Colonic mucosa (tissue), 4 donors: ENCODE measurements at regions not wholly inside any gene's neighbourhood (a gene's known extent, or its start where the extent isn't known, plus 50 kb on each side); places are given as distances from the start of the nearest gene placed in this dataset.

ENCODE experiments used
- DNase-seq: peaks from one replicate; pipeline ENCODE4 v3.0.0-alpha.2; 2020
- H3K27ac ChIP-seq: fragments of 200-600 bp; one replicate; pipeline ENCODE4 v1.8.0; 2021
- H3K27me3 ChIP-seq: fragments of 200-600 bp; one replicate; pipeline ENCODE4 v1.8.0; 2021
- H3K36me3 ChIP-seq: fragments of 200-600 bp; one replicate; pipeline ENCODE4 v1.8.0; 2021
- H3K4me1 ChIP-seq: fragments of 200-600 bp; one replicate; pipeline ENCODE4 v1.8.0; 2021; ENCODE audit warnings: mild to moderate bottlenecking
- H3K4me3 ChIP-seq: fragments of 200-600 bp; one replicate; pipeline ENCODE4 v1.8.0; 2021
- H3K9ac ChIP-seq, 2 donors: one replicate each; pipeline ENCODE4 v1.7.0; 2013; ENCODE audit warnings: control low read depth in 2 of 2, low read depth in 2 of 2, low read length in 2 of 2
- H3K9me3 ChIP-seq: fragments of 200-600 bp; one replicate; pipeline ENCODE4 v1.8.0; 2021
- intact Hi-C: fragments of 100-400 bp; cut with DNase I; formaldehyde crosslinking; loops from one replicate; pipeline ENCODE4 v1.14.1; 2022
- TF ChIP-seq, protein P1 (sequence below): fragments of 200-600 bp; IDR thresholded peaks from one replicate; pipeline ENCODE4 v1.8.0; 2022; ENCODE audit warnings: antibody characterized with exemption, mild to moderate bottlenecking
- donor health status: healthy.
- donor health status: DM: no; HTN: no; CAD: no.
- donor health status: DM: no; HTN: no; CAD: no.

DNA sequence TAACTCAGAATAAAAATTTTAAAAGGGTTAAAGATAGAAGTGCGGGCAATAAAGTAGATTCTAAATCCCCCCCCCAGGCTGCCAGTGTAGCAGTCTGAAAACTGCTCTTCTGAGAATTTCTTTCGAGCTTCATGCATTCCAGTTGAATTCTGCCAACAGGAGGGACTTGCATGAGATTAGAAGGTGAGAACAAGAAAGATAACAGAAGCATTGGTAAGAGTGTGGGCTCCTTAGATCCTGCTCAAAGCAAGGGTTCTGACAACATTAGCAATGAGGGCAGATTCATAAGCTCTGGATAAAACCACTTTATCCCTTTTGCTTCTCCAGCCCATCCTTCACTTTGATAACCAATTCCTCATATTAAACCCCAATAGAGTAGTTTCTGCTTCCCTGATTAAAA, 235.9 kb upstream of the CDH6 start:
- TF ChIP-seq, protein P1, sequence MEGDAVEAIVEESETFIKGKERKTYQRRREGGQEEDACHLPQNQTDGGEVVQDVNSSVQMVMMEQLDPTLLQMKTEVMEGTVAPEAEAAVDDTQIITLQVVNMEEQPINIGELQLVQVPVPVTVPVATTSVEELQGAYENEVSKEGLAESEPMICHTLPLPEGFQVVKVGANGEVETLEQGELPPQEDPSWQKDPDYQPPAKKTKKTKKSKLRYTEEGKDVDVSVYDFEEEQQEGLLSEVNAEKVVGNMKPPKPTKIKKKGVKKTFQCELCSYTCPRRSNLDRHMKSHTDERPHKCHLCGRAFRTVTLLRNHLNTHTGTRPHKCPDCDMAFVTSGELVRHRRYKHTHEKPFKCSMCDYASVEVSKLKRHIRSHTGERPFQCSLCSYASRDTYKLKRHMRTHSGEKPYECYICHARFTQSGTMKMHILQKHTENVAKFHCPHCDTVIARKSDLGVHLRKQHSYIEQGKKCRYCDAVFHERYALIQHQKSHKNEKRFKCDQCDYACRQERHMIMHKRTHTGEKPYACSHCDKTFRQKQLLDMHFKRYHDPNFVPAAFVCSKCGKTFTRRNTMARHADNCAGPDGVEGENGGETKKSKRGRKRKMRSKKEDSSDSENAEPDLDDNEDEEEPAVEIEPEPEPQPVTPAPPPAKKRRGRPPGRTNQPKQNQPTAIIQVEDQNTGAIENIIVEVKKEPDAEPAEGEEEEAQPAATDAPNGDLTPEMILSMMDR = no peak
- Histone ChIP-seq H3K9me3 (no peaks in the 10 kb centered on the region), H3K36me3 (no peaks in the 10 kb centered on the region), H3K27me3 (no peaks in the 10 kb centered on the region), H3K4me3 (no peak overlapping the region), H3K4me1 (no peaks in the 10 kb centered on the region), H3K9ac (no peak overlapping the region), H3K27ac (no peak overlapping the region)
- DNase-seq = no peak
- intact Hi-C loops = no loop called here

DNA sequence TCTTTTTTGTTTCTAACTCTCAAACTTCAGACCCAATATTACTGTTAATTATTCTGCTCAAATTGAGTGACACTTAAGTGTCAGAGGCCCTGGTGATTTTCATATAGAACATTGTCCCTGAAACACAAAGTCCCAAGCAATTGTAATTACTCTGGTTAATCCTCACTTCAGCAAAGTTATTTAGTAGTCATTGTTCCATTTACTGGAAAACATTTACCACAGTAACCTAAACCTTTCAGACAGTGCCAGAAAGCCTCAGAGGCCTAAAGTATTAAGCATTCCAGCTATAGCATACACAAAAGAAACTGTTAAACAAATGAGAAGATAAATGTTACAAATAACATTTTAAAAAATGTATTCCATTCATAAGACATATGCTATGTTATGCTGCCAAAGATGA, 237.2 kb upstream of the CDH6 start:
- H3K27ac ChIP-seq = no peak overlapping the region
- H3K9ac ChIP-seq = no peak overlapping the region
- TF ChIP-seq, protein P1 = no peak
- no peaks in the 10 kb centered on the region for H3K27me3 ChIP-seq
- H3K36me3 ChIP-seq = no peaks in the 10 kb centered on the region
- no peaks in the 10 kb centered on the region for H3K4me1 ChIP-seq
- DNase-seq = no peak
- no peaks in the 10 kb centered on the region for H3K9me3 ChIP-seq
- intact Hi-C loops = no loop called here
- H3K4me3 ChIP-seq = no peak overlapping the region

- no peak overlapping the region for H3K27ac ChIP-seq
- H3K36me3 ChIP-seq = no peaks in the 10 kb centered on the region
- no peaks in the 10 kb centered on the region for H3K27me3 ChIP-seq
- H3K9me3 ChIP-seq = no peaks in the 10 kb centered on the region
- H3K4me3 ChIP-seq = no peak overlapping the region
- TF ChIP-seq, protein P1 = no peak
- no peak overlapping the region for H3K9ac ChIP-seq
- no peak for DNase-seq
- H3K4me1 ChIP-seq = no peaks in the 10 kb centered on the region
- intact Hi-C loops = no loop called here
Measured at GRCh38 chr5:30937070-30937469, 256.4 kb upstream of the CDH6 start.

DNA sequence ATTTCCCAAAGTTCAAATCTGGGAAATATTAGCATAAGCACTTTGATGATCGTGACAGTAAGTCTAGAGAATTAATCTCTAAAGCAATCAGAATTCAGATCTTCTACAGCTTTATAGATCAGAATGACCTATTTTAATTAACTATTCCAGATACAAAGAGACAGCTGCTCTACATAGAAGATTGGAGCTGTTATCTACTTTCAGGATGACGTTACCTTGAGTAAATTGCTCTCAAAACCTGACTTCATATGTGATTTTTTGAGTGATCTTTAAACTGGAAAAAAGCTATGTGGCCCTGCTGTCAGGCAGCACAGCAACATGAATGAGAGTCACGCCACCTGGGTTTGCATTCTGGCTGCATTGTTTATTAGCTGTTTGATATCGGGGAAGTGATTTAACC, 259.9 kb upstream of the CDH6 start:
- no peak overlapping the region for H3K27ac ChIP-seq
- no peaks in the 10 kb centered on the region for H3K36me3 ChIP-seq
- no peaks in the 10 kb centered on the region for H3K9me3 ChIP-seq
- H3K27me3 ChIP-seq = no peaks in the 10 kb centered on the region
- no peak for DNase-seq
- no peak overlapping the region for H3K4me3 ChIP-seq
- H3K9ac ChIP-seq = no peak overlapping the region
- intact Hi-C loops = no loop called here
- TF ChIP-seq, protein P1 = no peak
- no peaks in the 10 kb centered on the region for H3K4me1 ChIP-seq

GRCh38 chr5:30932273-30933017, 261.0 kb upstream of the CDH6 start:
- H3K27ac ChIP-seq = no peak overlapping the region
- no peak overlapping the region for H3K4me3 ChIP-seq
- DNase-seq = no peak
- no peak overlapping the region for H3K9ac ChIP-seq
- TF ChIP-seq, protein P1 = no peak
- H3K4me1 ChIP-seq = no peaks in the 10 kb centered on the region
- no peaks in the 10 kb centered on the region for H3K27me3 ChIP-seq
- no peaks in the 10 kb centered on the region for H3K36me3 ChIP-seq
- intact Hi-C loops = no loop called here
- no peaks in the 10 kb centered on the region for H3K9me3 ChIP-seq
